ENCODE measurements at regions not wholly inside any gene's neighbourhood (a gene's known extent, or its start where the extent isn't known, plus 50 kb on each side); places are given as distances from the start of the nearest gene placed in this dataset.

DNA sequence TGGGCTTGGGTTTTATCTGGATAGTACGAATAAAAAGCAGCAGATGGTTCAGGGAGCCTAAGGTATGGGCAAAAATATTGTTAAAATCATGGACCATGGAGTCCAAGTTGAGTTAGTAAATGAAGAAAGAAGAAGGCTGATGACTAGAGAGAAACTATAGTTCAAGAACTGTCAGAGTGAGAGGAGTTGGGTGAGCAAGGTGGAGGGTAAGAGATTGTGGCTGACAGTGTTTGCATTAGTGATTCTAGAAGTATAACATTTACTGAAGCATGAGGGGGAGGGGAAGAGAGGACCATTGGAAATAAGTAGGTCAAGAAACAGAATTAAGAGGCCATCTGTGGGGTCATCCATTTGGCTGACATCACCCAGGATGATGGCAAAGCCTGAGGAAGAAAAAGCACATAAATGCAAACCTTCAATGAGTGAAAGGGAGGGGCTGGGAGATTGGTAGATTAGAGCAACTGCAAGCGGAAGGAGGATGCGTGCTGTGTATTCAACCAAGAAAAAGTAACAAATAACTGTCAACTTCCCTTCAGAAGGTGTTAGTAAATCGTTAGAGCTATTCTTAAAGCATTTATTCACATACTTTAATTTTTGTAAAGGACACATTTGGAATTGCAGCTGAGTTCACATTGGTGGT is 392.8 kb downstream of the TSN start:
- Histone ChIP-seq H3K27ac (ENCODE audit: low read length) (no peak overlapping the region), H3K36me3 (ENCODE audit: control insufficient read depth, insufficient read depth, low read length) (no peaks in the 10 kb centered on the region), H3K27me3 (ENCODE audit: control insufficient read depth, insufficient read depth, low read length) (no peaks in the 10 kb centered on the region), H3K4me1 (ENCODE audit: control insufficient read depth, insufficient read depth, low read length) (no peaks in the 10 kb centered on the region), H3K9me3 (ENCODE audit: control insufficient read depth, insufficient read depth, low read length) (no peaks in the 10 kb centered on the region), H3K4me3 (ENCODE audit: low read length) (no peak overlapping the region)
- Mint-ChIP-seq H3K4me1 (no peaks in the 10 kb centered on the region), H3K4me3 (no peak overlapping the region), H3K36me3 (no peaks in the 10 kb centered on the region), H3K9me3 (no peaks in the 10 kb centered on the region), H3K27me3 (ENCODE audit: low read depth in 2 of 2) (no peaks in the 10 kb centered on the region), H3K27ac (no peak overlapping the region)
- DNase-seq = no peak
- 90% methylated on average over 3 of the region's 4 CpGs for WGBS (ENCODE audit: insufficient coverage)
- TF ChIP-seq CTCF (IDR thresholded peaks at IDR 0.05) = no peak
- peak in 1 of 3 donors; percentile 54 for ATAC-seq
- intact Hi-C loops (cut with micrococcal nuclease) = no loop called here

- no peaks in the 10 kb centered on the region for H3K9me3 ChIP-seq (ENCODE audit: control insufficient read depth, insufficient read depth, low read length)
- Mint-ChIP-seq H3K4me3 (no peak overlapping the region), H3K27me3 (ENCODE audit: low read depth in 2 of 2) (no peaks in the 10 kb centered on the region), H3K36me3 (no peaks in the 10 kb centered on the region), H3K9me3 (no peaks in the 10 kb centered on the region), H3K27ac (no peak overlapping the region), H3K4me1 (no peaks in the 10 kb centered on the region)
- 44% methylated on average over 4 of the region's 7 CpGs for WGBS (ENCODE audit: insufficient coverage)
- H3K27ac ChIP-seq (ENCODE audit: low read length) = no peak overlapping the region
- H3K36me3 ChIP-seq (ENCODE audit: control insufficient read depth, insufficient read depth, low read length) = no peaks in the 10 kb centered on the region
- no peak overlapping the region for H3K4me3 ChIP-seq (ENCODE audit: low read length)
- ATAC-seq (no peak), DNase-seq (no peak)
- intact Hi-C loops (cut with micrococcal nuclease) = no loop called here
- TF ChIP-seq CTCF (IDR thresholded peaks at IDR 0.05) = no peak
- H3K27me3 ChIP-seq (ENCODE audit: control insufficient read depth, insufficient read depth, low read length) = no peaks in the 10 kb centered on the region
- H3K4me1 ChIP-seq (ENCODE audit: control insufficient read depth, insufficient read depth, low read length) = no peaks in the 10 kb centered on the region
These were observed 395.3 kb downstream of the TSN start for GRCh38 chr2:122150524-122151280.

GRCh38 chr2:122152571-122152970 is 397.1 kb downstream of the TSN start:
- Histone ChIP-seq H3K4me3 (ENCODE audit: low read length) (no peak overlapping the region), H3K27ac (ENCODE audit: low read length) (no peak overlapping the region), H3K27me3 (ENCODE audit: control insufficient read depth, insufficient read depth, low read length) (no peaks in the 10 kb centered on the region), H3K9me3 (ENCODE audit: control insufficient read depth, insufficient read depth, low read length) (no peaks in the 10 kb centered on the region), H3K4me1 (ENCODE audit: control insufficient read depth, insufficient read depth, low read length) (no peaks in the 10 kb centered on the region), H3K36me3 (ENCODE audit: control insufficient read depth, insufficient read depth, low read length) (no peaks in the 10 kb centered on the region)
- intact Hi-C loops (cut with micrococcal nuclease) = no loop called here
- Mint-ChIP-seq H3K9me3 (no peaks in the 10 kb centered on the region), H3K4me3 (no peak overlapping the region), H3K4me1 (no peaks in the 10 kb centered on the region), H3K36me3 (no peaks in the 10 kb centered on the region), H3K27ac (no peak overlapping the region), H3K27me3 (ENCODE audit: low read depth in 2 of 2) (no peaks in the 10 kb centered on the region)
- WGBS (ENCODE audit: insufficient coverage) = 67% methylated on average over 3 of the region's 3 CpGs
- ATAC-seq = no peak
- no peak for TF ChIP-seq CTCF (IDR thresholded peaks at IDR 0.05)
- DNase-seq = no peak

All from natural killer cell (primary cell).